ENCODE measurements at regions not wholly inside any gene's neighbourhood (a gene's known extent, or its start where the extent isn't known, plus 50 kb on each side); places are given as distances from the start of the nearest gene placed in this dataset.

- Histone ChIP-seq H3K9me3 (ENCODE audit: low read length) (no peaks in the 10 kb centered on the region), H3K79me2 (ENCODE audit: insufficient read depth, low read depth, low read length) (no peaks in the 10 kb centered on the region), H3K4me1 (ENCODE audit: insufficient read depth, low read length, poor library complexity, severe bottlenecking) (no peaks in the 10 kb centered on the region), H2AFZ (ENCODE audit: low read length) (no peak overlapping the region), H3K27ac (ENCODE audit: low read depth, low read length, poor library complexity, severe bottlenecking) (no peak overlapping the region), H3K9me2 (ENCODE audit: insufficient read depth, low read length) (no peaks in the 10 kb centered on the region), H3K4me2 (ENCODE audit: low read length) (no peak overlapping the region), H3K36me3 (ENCODE audit: insufficient read depth, low read length) (no peaks in the 10 kb centered on the region), H3K4me3 (ENCODE audit: low read depth, low read length, poor library complexity, severe bottlenecking) (no peak overlapping the region), H4K20me1 (ENCODE audit: insufficient read depth, low read length) (no peaks in the 10 kb centered on the region)
- DNase-seq (ENCODE audit: low spot score) = no peak
- intact Hi-C loops (cut with micrococcal nuclease; ENCODE audit: unreplicated experiment) = no loop called here
- TF ChIP-seq EZH2phosphoT487 (IDR thresholded peaks at IDR 0.05; ENCODE audit: borderline replicate concordance, low read depth, low read length) = no peak
- TF ChIP-seq, protein P1, sequence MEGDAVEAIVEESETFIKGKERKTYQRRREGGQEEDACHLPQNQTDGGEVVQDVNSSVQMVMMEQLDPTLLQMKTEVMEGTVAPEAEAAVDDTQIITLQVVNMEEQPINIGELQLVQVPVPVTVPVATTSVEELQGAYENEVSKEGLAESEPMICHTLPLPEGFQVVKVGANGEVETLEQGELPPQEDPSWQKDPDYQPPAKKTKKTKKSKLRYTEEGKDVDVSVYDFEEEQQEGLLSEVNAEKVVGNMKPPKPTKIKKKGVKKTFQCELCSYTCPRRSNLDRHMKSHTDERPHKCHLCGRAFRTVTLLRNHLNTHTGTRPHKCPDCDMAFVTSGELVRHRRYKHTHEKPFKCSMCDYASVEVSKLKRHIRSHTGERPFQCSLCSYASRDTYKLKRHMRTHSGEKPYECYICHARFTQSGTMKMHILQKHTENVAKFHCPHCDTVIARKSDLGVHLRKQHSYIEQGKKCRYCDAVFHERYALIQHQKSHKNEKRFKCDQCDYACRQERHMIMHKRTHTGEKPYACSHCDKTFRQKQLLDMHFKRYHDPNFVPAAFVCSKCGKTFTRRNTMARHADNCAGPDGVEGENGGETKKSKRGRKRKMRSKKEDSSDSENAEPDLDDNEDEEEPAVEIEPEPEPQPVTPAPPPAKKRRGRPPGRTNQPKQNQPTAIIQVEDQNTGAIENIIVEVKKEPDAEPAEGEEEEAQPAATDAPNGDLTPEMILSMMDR (conservative IDR thresholded peaks at IDR 0.05; ENCODE audit: low read length) = no peak
- POLR2A ChIA-PET = no interaction called here
- CTCF ChIA-PET (ENCODE audit: unreplicated experiment) = no interaction called here
- BruUV-seq (replicated peaks) = no TSS peak
Measured at GRCh38 chr2:33839791-33840190, 240.7 kb upstream of the FAM98A start.

GRCh38 chr2:33836628-33837027 lies 237.5 kb upstream of the FAM98A start:
- intact Hi-C loops (cut with micrococcal nuclease; ENCODE audit: unreplicated experiment) = no loop called here
- POLR2A ChIA-PET = no interaction called here
- H3K27ac ChIP-seq (ENCODE audit: low read depth, low read length, poor library complexity, severe bottlenecking) = no peak overlapping the region

DNA sequence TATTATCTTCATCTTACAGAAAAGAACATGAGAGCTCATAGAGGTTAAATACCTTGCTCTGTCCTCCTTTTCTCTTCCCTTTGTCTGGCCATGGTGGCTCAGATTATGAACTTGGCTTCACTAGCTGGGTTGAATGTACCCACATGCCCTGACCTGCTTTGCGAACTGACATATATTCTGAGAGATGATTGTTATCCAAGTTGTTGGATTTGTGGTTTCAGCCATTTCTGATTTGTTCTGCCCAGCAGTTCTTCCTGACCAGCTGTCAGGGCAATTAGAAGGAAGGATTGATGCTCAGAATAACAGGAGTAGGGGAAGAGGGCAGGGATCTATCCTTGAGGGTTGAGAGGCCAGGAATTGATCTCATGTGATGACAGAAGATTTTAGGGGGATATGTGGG lies 236.8 kb upstream of the FAM98A start:
- Histone ChIP-seq H3K9me3 (ENCODE audit: low read length) (no peaks in the 10 kb centered on the region), H3K36me3 (ENCODE audit: insufficient read depth, low read length) (no peaks in the 10 kb centered on the region), H2AFZ (ENCODE audit: low read length) (no peak overlapping the region), H3K79me2 (ENCODE audit: insufficient read depth, low read depth, low read length) (no peaks in the 10 kb centered on the region), H4K20me1 (ENCODE audit: insufficient read depth, low read length) (no peaks in the 10 kb centered on the region), H3K4me2 (ENCODE audit: low read length) (no peak overlapping the region), H3K4me3 (ENCODE audit: low read depth, low read length, poor library complexity, severe bottlenecking) (no peak overlapping the region), H3K9me2 (ENCODE audit: insufficient read depth, low read length) (no peaks in the 10 kb centered on the region), H3K27ac (ENCODE audit: low read depth, low read length, poor library complexity, severe bottlenecking) (no peak overlapping the region), H3K4me1 (ENCODE audit: insufficient read depth, low read length, poor library complexity, severe bottlenecking) (no peaks in the 10 kb centered on the region)
- POLR2A ChIA-PET = no interaction called here
- intact Hi-C loops (cut with micrococcal nuclease; ENCODE audit: unreplicated experiment) = no loop called here
- DNase-seq (ENCODE audit: low spot score) = no peak
- TF ChIP-seq, protein P1 (conservative IDR thresholded peaks at IDR 0.05; ENCODE audit: low read length) = no peak
- TF ChIP-seq EZH2phosphoT487 (IDR thresholded peaks at IDR 0.05; ENCODE audit: borderline replicate concordance, low read depth, low read length) = no peak
- CTCF ChIA-PET (ENCODE audit: unreplicated experiment) = no interaction called here
- BruUV-seq (replicated peaks) = no TSS peak

More at GRCh38 chr2:33836628-33837027, 237.5 kb upstream of the FAM98A start:
- Histone ChIP-seq H3K4me2 (ENCODE audit: low read length) (no peak overlapping the region), H3K4me3 (ENCODE audit: low read depth, low read length, poor library complexity, severe bottlenecking) (no peak overlapping the region), H2AFZ (ENCODE audit: low read length) (no peak overlapping the region), H3K36me3 (ENCODE audit: insufficient read depth, low read length) (no peaks in the 10 kb centered on the region), H4K20me1 (ENCODE audit: insufficient read depth, low read length) (no peaks in the 10 kb centered on the region), H3K4me1 (ENCODE audit: insufficient read depth, low read length, poor library complexity, severe bottlenecking) (no peaks in the 10 kb centered on the region), H3K79me2 (ENCODE audit: insufficient read depth, low read depth, low read length) (no peaks in the 10 kb centered on the region), H3K9me2 (ENCODE audit: insufficient read depth, low read length) (no peaks in the 10 kb centered on the region), H3K9me3 (ENCODE audit: low read length) (no peaks in the 10 kb centered on the region)
- no TSS peak for BruUV-seq (replicated peaks)
- CTCF ChIA-PET (ENCODE audit: unreplicated experiment) = no interaction called here
- no peak for TF ChIP-seq EZH2phosphoT487 (IDR thresholded peaks at IDR 0.05; ENCODE audit: borderline replicate concordance, low read depth, low read length)
- TF ChIP-seq, protein P1 (conservative IDR thresholded peaks at IDR 0.05; ENCODE audit: low read length) = no peak
- DNase-seq (ENCODE audit: low spot score) = no peak

Data from OCI-LY7 (cell line).